Erythroblast (primary cell): ENCODE measurements at regions not wholly inside any gene's neighbourhood (a gene's known extent, or its start where the extent isn't known, plus 50 kb on each side); places are given as distances from the start of the nearest gene placed in this dataset.

Experiments
- DNase-seq, 2 experiments: peaks; one replicate each; lab custom pipeline; 2025; lab: John Stamatoyannopoulos, UW
- GATA1 ChIP-seq: IDR thresholded peaks from 2 replicates; pipeline ENCODE4 v1.6.1; 2011; ENCODE audit warnings: low read depth, mild to moderate bottlenecking, control low read depth, low read length, moderate library complexity
- POLR2A ChIP-seq: IDR thresholded peaks from 2 replicates; pipeline ENCODE4 v1.6.1; 2011; ENCODE audit warnings: mild to moderate bottlenecking, low read length

DNA sequence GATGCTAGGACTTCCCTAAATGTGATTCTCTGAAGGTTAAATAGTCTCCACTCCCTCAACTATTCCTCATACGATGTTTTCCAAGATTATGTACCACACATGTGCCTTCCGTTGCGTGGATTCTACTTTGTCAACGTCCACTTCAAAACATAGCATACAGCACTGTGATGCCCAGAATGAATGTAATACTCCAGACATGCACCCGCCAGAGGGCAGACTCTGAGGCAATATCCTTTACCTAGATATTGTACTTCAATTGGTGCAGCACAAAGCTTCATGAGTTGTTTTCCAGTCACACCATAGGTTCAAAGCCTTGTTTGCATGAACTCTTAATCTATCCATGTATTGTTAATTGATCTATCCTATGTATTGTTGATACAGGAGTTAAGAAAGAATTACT, 201.0 kb upstream of the NABP1 start:
- TF ChIP-seq GATA1, result no peak
- no peak for TF ChIP-seq POLR2A
- DNase-seq, result no peak

DNA sequence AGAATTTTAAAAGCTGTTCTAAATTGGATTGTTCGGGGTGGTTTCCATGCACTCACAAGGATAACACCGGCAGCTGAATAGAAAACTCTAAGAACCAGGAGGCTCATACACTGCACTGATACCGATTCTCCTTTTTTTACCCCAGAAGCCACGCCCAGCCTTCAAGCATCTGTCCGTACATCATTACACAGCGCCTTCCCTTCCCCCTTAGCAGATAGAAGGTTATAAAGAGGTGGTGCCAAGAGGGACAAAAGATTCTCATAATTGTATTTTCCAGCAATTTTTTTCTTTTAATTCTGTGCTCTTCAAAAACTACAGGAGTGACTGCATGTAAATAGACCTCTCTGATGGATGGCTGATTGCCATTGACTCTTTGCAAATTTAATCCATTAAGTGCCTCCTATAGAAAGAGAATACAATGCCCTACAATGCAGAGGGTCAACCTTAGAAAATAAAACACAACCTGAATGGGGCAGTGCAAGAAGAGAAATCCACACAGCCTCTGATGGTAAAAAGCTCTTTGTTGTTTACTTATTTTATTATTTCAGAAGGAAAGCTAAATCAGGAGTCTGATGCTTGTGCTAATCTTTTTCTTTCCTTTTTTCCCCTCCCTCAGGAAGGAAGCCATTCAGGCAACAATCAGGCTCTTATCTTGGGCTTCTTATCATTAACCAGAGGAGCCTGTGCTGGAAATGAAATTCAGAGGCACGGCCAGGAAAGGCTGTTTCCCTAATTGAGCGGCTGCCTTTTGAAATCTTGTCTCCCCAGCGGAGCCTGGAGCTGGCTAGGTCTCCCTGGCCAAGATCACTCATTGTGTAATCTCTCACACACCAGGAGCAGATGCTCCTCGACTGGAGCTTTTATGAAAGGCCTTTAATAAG, 198.9 kb upstream of the NABP1 start:
- TF ChIP-seq GATA1, result no peak
- TF ChIP-seq POLR2A, result no peak
- no peak for DNase-seq

DNA sequence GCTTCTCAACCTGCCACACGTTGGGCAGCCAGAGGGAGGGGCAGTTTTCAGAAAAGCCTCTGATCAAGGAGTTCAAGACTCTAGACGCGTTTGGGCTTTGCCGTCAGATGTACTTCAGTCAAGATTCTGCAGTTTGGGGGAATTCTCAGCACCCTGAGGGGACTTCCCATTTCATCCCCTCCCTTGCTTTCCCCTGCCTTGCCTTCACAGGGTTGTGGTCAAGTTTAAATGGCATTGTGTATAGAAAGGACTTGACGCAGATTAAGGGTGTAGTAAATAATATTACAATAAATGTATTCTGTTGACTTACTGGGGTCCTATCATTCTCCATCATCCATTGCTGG, 198.3 kb upstream of the NABP1 start:
- TF ChIP-seq POLR2A (no peak), GATA1 (no peak)
- no peak for DNase-seq

DNA sequence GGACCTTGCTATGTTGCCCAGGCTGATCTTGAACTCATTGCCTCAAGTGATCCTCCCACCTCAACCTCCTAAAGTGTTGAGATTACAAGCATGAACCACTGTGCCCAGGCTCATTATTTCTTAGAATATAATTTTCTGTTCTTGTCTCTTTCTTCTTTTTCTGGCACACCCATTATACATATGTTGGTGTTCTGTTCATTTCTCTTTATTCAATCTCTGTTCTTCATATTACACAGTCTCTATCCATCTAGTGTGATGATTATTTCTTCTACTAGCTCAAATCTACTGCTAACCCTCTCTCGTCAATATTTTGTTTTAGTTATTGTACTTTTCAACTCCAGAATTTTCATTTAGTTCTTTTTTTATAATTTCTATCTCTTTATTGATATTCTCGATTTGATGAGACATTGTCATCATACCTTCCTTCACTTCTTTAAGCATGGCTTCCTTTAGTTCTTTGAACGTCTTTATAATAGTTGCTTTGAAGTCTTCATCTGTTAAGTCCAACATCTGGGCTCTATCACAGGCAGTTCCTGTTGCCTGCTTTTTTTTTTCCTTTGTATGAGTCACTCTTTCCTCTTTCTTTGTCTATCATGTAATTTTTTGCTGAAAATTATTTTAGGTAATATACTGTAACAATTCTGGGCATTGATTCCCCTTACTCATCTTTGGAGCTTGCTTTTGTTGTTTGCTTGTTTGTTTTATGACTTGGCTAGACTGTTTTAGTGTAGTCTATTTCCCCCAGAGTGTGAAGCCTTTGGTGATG, 196.4 kb upstream of the NABP1 start:
- DNase-seq, result no peak
- no peak for TF ChIP-seq POLR2A

DNA sequence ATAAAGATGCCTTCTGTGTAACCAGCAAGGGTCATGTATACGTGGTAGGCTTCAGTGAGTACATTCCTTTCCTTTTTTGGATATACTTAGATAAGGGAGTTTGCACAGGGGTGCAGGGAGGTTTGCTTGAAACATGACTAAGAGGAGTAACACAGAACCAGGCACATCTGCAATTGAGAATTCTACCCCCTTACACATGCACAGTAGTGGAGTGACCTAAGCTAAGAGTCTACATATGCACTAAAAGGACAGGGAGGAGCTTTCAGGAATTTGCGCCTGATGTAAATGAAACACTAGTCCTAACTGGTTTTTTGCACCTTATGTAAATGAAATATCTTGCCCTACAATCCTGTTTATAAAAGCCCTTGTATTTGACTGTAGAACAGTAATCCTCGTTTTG, 194.8 kb upstream of the NABP1 start:
- no peak for TF ChIP-seq POLR2A
- no peak for TF ChIP-seq GATA1
- no peak for DNase-seq

DNA sequence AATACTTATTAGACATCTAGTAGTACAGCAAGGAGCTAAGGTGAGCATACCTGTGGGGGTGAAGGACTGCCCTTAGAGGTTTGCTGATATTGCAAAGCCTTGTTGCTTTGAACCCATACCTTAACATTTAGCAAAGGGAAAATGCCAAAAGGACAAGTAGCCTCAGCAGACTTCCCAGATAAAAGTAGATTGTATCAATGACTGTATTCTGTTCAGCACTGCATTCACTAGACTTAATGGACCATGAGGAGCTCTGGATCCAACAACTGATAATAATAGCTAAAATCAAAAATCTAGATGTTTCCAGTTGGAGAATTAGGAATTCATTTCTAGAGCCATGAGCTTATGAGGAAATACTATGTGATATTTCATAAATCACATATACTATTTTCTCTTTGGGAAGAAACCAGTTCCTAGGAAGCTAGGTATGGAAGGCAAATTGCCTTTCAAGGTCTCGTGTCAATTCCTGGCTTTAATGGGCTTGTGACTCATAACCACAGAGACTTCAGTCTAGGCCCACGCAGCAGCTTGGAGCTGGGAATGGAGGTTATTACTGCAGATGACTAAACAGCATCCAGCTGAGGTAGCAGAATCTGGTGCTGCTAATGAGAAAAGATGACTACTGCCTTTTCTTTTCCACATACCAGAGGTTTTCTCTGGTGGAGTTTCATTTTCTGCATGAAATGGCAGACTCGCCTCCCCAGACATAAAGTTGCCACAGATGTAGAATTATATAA, 191.2 kb upstream of the NABP1 start:
- TF ChIP-seq POLR2A, result no peak
- no peak for TF ChIP-seq GATA1
- DNase-seq, result no peak

DNA sequence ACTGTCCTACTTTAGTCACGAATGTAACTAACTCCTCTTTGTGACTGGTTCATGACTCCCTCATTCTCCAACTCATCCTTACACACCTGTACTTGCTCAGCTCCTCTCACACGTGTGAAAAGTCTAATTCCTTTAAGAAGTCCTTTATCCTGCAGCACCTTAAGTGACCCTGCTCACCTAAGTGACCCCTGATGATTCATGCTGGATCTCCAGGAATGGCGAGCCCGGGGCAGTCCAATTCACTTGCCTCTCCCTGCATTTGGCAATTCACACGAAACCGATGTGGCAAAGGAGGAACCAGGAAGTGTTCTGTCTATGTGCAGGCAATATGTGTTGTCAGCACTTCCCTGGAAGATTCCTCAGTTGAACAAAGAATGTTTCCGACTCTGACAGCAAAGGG, 189.8 kb upstream of the NABP1 start:
- no peak for TF ChIP-seq POLR2A
- TF ChIP-seq GATA1, result no peak
- no peak for DNase-seq

DNA sequence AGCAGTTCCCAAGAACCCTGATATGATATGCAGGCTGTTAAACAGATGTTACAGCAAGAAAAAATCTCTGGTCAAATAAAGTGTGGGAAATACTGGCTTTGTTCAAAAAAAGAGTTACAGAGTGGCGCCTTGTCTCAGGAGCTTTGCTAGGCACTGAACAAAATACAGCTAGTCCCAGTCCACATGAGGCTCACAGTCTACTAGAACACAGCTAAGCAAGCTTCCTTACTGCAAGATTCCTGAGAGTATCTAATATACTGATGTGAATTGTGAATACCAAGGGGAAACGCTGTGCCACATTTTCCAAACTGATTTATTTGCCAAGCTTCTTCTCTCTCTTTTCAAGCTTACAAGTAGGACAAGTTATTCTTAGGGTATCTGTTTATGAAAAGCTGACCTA, 188.8 kb upstream of the NABP1 start:
- no peak for TF ChIP-seq POLR2A
- TF ChIP-seq GATA1, result no peak
- DNase-seq, result no peak

DNA sequence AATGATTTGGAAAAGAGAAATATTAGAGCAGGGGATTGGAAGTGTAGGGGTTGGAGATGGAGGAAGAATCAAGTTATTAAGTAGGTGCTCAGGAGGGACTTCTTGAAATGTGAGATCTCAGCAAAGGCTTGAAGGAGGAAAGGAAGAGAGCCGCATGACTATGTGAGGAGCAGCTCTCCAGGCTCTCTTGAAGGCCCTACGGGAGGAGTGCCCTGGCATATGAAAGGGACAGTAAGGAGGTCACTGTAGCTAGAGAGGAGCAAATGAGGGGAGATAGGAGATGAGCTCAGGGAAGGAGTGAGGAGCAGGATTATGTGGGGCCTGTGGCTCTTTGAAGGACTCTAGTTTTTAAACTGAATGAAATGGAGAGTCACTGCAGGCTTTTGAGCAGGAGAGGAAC, 181.1 kb upstream of the NABP1 start:
- DNase-seq, result no peak
- TF ChIP-seq POLR2A, result no peak
- no peak for TF ChIP-seq GATA1

DNA sequence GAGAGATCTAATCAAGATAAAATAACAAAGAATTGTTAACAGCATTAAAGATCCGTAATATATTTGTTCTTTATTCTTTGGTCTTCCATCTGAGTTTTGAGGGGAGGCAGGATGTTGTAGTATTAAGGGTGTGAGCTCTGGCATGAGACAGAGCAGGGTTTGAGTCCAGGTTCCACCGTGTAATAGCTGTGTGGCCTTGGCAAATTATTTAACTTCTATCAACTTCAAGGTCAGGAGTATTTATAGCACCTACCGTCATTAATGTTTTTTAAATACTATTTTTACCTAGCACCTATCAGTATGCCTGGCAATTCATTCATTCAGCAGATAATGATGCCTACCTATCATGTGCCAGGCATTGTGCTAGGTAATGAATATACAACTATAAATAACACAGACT, 180.1 kb upstream of the NABP1 start:
- TF ChIP-seq POLR2A (no peak), GATA1 (no peak)

DNA sequence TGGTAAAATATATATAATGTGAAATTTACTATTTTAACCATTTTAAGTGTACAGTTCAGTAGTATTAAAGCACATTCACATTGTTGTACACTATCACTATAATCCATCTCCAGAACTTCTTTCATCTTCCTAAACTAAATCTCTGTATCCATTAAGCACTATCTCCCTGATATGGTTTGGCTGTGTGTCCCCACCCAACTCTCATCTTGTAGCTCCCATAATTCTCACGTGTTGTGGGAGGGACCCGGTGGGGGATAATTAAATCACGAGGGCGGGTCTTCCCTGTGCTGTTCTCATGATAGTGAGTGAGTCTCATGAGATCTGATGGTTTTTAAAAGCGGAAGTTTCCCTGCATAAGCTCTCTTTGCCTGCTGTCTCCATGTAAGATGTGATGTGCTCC, 178.9 kb upstream of the NABP1 start:
- TF ChIP-seq GATA1 (no peak), POLR2A (no peak)
- no peak for DNase-seq

More for the DNA sequence above, 180.1 kb upstream of the NABP1 start:
- DNase-seq, result no peak

DNA sequence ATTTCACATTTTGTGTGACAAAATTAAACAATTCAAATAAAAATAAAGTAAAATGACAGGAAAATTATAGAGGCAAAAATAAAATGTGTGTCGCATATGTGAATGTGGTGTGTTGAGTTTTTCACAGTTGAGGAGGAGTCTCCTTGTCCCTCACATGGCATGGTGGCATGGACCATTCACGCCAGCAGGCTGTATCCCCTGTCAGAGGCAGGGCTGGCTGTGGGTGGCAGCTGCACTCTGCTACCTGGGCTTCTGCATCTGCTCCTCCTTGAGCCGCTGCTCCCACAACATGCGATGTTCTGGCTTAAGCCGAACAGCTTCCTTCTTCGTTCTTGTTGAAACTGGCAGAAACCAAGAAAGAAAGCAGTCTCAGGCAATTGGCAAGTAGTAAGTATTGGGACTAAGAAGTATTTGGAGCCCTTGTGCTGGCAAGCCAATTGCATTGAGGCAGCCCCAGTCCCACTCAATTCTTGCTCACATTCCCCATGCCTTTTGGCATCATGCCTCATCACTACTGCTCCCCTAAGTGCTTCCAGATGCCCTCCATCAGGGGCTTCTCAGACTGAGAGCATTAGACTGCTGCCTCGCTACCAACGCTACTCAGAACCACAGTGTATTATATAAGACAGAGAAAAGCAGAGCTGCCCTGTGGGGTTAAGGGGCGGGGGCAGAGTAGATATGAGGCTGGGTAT, 177.9 kb upstream of the NABP1 start:
- no peak for DNase-seq
- no peak for TF ChIP-seq GATA1
- TF ChIP-seq POLR2A, result no peak

DNA sequence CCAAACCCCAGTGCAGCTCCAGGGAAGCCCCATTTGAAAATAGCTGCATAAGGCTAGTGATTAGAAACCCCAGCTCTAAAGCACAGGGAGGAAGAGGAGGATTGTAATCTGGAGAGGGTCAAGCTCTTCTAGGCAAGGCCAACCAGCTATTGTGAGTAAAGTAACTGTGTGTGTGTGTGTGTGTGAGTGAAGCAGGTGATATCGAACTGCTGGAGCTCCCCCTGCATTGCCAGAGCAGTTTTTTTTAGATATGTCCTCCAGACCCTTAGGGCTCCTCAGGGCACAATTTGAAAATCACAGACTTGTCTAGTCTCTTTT, 177.4 kb upstream of the NABP1 start:
- DNase-seq, result no peak
- no peak for TF ChIP-seq POLR2A
- TF ChIP-seq GATA1, result no peak
